Breast epithelium (tissue), 4 donors: ENCODE measurements at regions not wholly inside any gene's neighbourhood (a gene's known extent, or its start where the extent isn't known, plus 50 kb on each side); places are given as distances from the start of the nearest gene placed in this dataset.
A peak's percentile ranks its signal among the peaks of the same experiment; 100 is the strongest.
"Not testable (repeated sequence)": the region's sequence is repeated elsewhere in the genome, so short reads cannot be mapped to it uniquely, and the experiment has no call there.

Experiments used
- DNase-seq, 2 donors: peaks; one replicate each; pipeline ENCODE4 v3.0.0-alpha.2; 2019; ENCODE audit warnings: low spot score in 2 of 2
- H3K27ac ChIP-seq, 2 donors: fragments of 200-600 bp; sonication (generic) in 1 of 2; one replicate each; pipeline ENCODE4 v1.5.1; 2016 to 2019; ENCODE audit warnings: mild to moderate bottlenecking in 1 of 2
- H3K27me3 ChIP-seq, 2 donors: fragments of 200-600 bp; sonication (generic) in 1 of 2; one replicate each; pipeline versions ENCODE4 v1.5.1 to v1.6.0; 2017 to 2019; ENCODE audit warnings: control low read depth in 1 of 2, mild to moderate bottlenecking in 1 of 2
- H3K36me3 ChIP-seq: fragments of 200-600 bp; one replicate; pipeline ENCODE4 v1.5.1; 2019
- H3K4me1 ChIP-seq, 2 donors: fragments of 200-600 bp; sonication (generic); one replicate each; pipeline ENCODE4 v1.5.1; 2016 to 2019; ENCODE audit warnings: control low read depth in 1 of 2
- H3K4me3 ChIP-seq, 3 donors: fragments of 200-600 bp; sonication (generic); 1 replicate in 2 of 3; 2 replicates in 1 of 3; pipeline ENCODE4 v1.5.1; 2016 to 2019; ENCODE audit warnings: mild to moderate bottlenecking in 3 of 3, moderate library complexity in 2 of 3
- H3K9me3 ChIP-seq, 2 donors: fragments of 200-600 bp; sonication (generic) in 1 of 2; one replicate each; pipeline ENCODE4 v1.5.1; 2016 to 2019; ENCODE audit warnings: control low read depth in 1 of 2
- CTCF ChIP-seq, 3 donors: fragments of 450-650 bp; IDR thresholded peaks; one replicate each; pipeline ENCODE4 v1.5.1; 2016 to 2017; ENCODE audit warnings: antibody characterized with exemption in 3 of 3, mild to moderate bottlenecking in 3 of 3, moderate library complexity in 3 of 3
- POLR2A ChIP-seq: fragments of 450-650 bp; IDR thresholded peaks from one replicate; pipeline ENCODE4 v1.6.1; 2016; ENCODE audit warnings: antibody characterized with exemption, mild to moderate bottlenecking, moderate library complexity
- POLR2AphosphoS5 ChIP-seq, 3 donors: sonication (generic); formaldehyde crosslinking; IDR thresholded peaks; one replicate each; pipeline ENCODE4 v1.6.1; 2017; ENCODE audit warnings: antibody characterized with exemption in 3 of 3
- intact Hi-C: fragments of 100-400 bp; cut with DNase I; formaldehyde crosslinking; loops from one replicate; pipeline ENCODE4 v1.15.1; 2023; ENCODE audit warnings: low total_unique reads

GRCh38 chr14:55913324-55914025 is 204.7 kb upstream of the PELI2 start:
- DNase-seq, result no peak
- no peaks in the 10 kb centered on the region for H3K27me3 ChIP-seq
- no peak overlapping the region for H3K4me3 ChIP-seq
- no peak overlapping the region for H3K27ac ChIP-seq
- H3K36me3 ChIP-seq, result no peaks in the 10 kb centered on the region
- TF ChIP-seq CTCF (IDR thresholded peaks at IDR 0.05), result no peak
- peak in 1 of 3 donors; percentile 24 for TF ChIP-seq POLR2AphosphoS5 (IDR thresholded peaks at IDR 0.05)
- intact Hi-C loops, result no loop called here
- H3K4me1 ChIP-seq, result no peaks in the 10 kb centered on the region
- no peaks in the 10 kb centered on the region for H3K9me3 ChIP-seq

- TF ChIP-seq POLR2AphosphoS5 (IDR thresholded peaks at IDR 0.05) (no peak), CTCF (IDR thresholded peaks at IDR 0.05) (no peak), POLR2A (no peak)
- Histone ChIP-seq H3K36me3 (no peaks in the 10 kb centered on the region), H3K27me3 (no peaks in the 10 kb centered on the region), H3K27ac (no peak overlapping the region), H3K4me3 (no peak overlapping the region), H3K4me1 (no peaks in the 10 kb centered on the region), H3K9me3 (no peaks in the 10 kb centered on the region)
- intact Hi-C loops, result no loop called here
- DNase-seq, result no peak
Measured at GRCh38 chr14:55914771-55915170, 203.4 kb upstream of the PELI2 start.

DNA sequence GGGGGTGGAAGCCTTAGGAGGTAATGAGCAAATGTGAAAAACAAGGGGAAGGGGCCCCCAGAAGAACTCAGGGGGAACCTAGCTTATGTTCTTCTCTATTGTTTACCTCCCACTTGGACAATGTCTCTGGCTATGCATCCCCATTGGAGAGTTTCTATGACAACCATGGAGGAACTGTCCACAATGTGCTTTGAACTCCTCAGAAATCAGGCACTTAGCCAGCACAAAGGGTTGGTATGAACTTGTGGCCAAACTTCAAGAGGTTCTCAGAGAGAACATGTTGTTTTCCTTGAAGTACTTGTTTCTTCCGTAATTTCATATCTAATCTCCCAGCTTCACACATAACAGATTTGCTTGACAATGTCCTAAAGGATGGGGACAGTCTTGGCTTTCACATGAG is 202.8 kb upstream of the PELI2 start:
- intact Hi-C loops, result no loop called here
- Histone ChIP-seq H3K4me3 (no peak overlapping the region), H3K36me3 (no peaks in the 10 kb centered on the region), H3K27ac (no peak overlapping the region), H3K27me3 (no peaks in the 10 kb centered on the region), H3K9me3 (no peaks in the 10 kb centered on the region), H3K4me1 (no peaks in the 10 kb centered on the region)
- TF ChIP-seq POLR2AphosphoS5 (IDR thresholded peaks at IDR 0.05) (no peak), CTCF (IDR thresholded peaks at IDR 0.05) (no peak), POLR2A (no peak)
- DNase-seq, result no peak

GRCh38 chr14:55919800-55920199 is 198.4 kb upstream of the PELI2 start:
- H3K27me3 ChIP-seq, intact Hi-C loops, H3K9me3 ChIP-seq, H3K4me1 ChIP-seq, H3K36me3 ChIP-seq, DNase-seq, H3K4me3 ChIP-seq, H3K27ac ChIP-seq: not testable (repeated sequence)

DNA sequence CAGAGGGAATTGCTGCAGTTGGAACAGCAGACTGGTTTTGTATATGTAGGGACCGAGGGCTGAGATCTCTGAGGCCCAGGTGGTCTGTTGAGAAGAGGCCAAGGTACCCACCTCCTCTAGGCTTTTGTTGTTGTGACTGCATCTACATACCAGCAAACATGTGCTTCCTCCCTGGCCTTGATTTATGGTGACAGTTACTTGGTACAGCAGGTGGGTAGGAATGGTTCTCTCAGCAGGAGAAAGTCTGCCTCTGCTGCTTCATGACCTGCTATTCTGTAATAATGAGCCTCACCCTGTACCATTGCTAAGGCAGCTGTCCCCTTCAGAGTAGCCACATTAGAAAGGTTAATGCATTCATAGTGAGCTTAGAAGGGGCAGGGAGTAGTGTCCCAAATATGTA is 196.7 kb upstream of the PELI2 start:
- no peaks in the 10 kb centered on the region for H3K9me3 ChIP-seq
- H3K27me3 ChIP-seq, result no peaks in the 10 kb centered on the region
- intact Hi-C loops, result no loop called here
- DNase-seq, result no peak
- no peaks in the 10 kb centered on the region for H3K36me3 ChIP-seq
- H3K4me1 ChIP-seq, result no peaks in the 10 kb centered on the region
- no peak for TF ChIP-seq POLR2AphosphoS5 (IDR thresholded peaks at IDR 0.05)
- TF ChIP-seq CTCF (IDR thresholded peaks at IDR 0.05), result no peak
- TF ChIP-seq POLR2A, result no peak
- H3K27ac ChIP-seq, result no peak overlapping the region
- no peak overlapping the region for H3K4me3 ChIP-seq

- no peak overlapping the region for H3K4me3 ChIP-seq
- no peaks in the 10 kb centered on the region for H3K36me3 ChIP-seq
- intact Hi-C loops, result loop anchor here (2.0 kb wide), 1 partner anchor 57 kb away; no protein-coding TSS in a partner anchor
- TF ChIP-seq POLR2AphosphoS5 (IDR thresholded peaks at IDR 0.05) (no peak), POLR2A (no peak), CTCF (IDR thresholded peaks at IDR 0.05) (no peak)
- no peak overlapping the region for H3K27ac ChIP-seq
- H3K27me3 ChIP-seq, result no peaks in the 10 kb centered on the region
- DNase-seq, result no peak
- H3K9me3 ChIP-seq, result no peaks in the 10 kb centered on the region
- no peaks in the 10 kb centered on the region for H3K4me1 ChIP-seq
Measured at GRCh38 chr14:55926007-55926406, 192.2 kb upstream of the PELI2 start.
